ENCODE measurements at regions not wholly inside any gene's neighbourhood (a gene's known extent, or its start where the extent isn't known, plus 50 kb on each side); places are given as distances from the start of the nearest gene placed in this dataset.

GRCh38 chr12:31859232-31859977 lies 99.8 kb upstream of the RESF1 start:
- TF ChIP-seq CTCF (IDR thresholded peaks at IDR 0.05) (no peak), EP300 (IDR thresholded peaks at IDR 0.05) (no peak), POLR2A (IDR thresholded peaks at IDR 0.05) (no peak), POLR2AphosphoS5 (IDR thresholded peaks at IDR 0.05) (no peak)
